DOHH2 (cell line): ENCODE measurements at regions not wholly inside any gene's neighbourhood (a gene's known extent, or its start where the extent isn't known, plus 50 kb on each side); places are given as distances from the start of the nearest gene placed in this dataset.

ENCODE experiments used
- H3F3A ChIP-seq: fragments of 200-600 bp; sonication (generic), shearing (Covaris generic); 2 replicates; pipeline ENCODE4 v1.6.0; 2016; ENCODE audit warnings: antibody characterized with exemption, mild to moderate bottlenecking; ENCODE audit not compliant: control insufficient read depth, insufficient read depth
- H3K27ac ChIP-seq: fragments of 200-600 bp; sonication (generic); 2 replicates; pipeline ENCODE4 v1.5.1; 2014; ENCODE audit warnings: low read depth, mild to moderate bottlenecking, low read length, moderate library complexity
- H3K27me3 ChIP-seq: fragments of 200-600 bp; sonication (generic); 2 replicates; pipeline ENCODE4 v1.6.1; 2014; ENCODE audit warnings: mild to moderate bottlenecking, low read length, mixed read lengths; ENCODE audit not compliant: control insufficient read depth
- H3K36me3 ChIP-seq: fragments of 200-600 bp; sonication (generic); 2 replicates; pipeline ENCODE4 v1.6.1; 2014; ENCODE audit warnings: mild to moderate bottlenecking, low read length, moderate library complexity, mixed read lengths; ENCODE audit not compliant: control insufficient read depth
- H3K4me1 ChIP-seq: fragments of 200-600 bp; sonication (generic); 2 replicates; pipeline ENCODE4 v1.6.1; 2014; ENCODE audit warnings: mild to moderate bottlenecking, low read length, mixed read lengths; ENCODE audit not compliant: control insufficient read depth
- H3K4me2 ChIP-seq: fragments of 200-600 bp; sonication (generic); 2 replicates; pipeline ENCODE4 v1.6.0; 2014; ENCODE audit warnings: mild to moderate bottlenecking, low read length, moderate library complexity
- H3K4me3 ChIP-seq: fragments of 200-600 bp; sonication (generic); 2 replicates; pipeline ENCODE4 v1.5.1; 2014; ENCODE audit warnings: mild to moderate bottlenecking, low read length, mixed read lengths
- H3K79me2 ChIP-seq: fragments of 200-600 bp; sonication (generic); 2 replicates; pipeline ENCODE4 v1.6.1; 2014; ENCODE audit warnings: mild to moderate bottlenecking, low read length, mixed read lengths; ENCODE audit not compliant: control insufficient read depth
- H3K9me2 ChIP-seq: fragments of 200-600 bp; sonication (generic); replicated peaks from 2 replicates; pipeline ENCODE4 v1.6.1; 2014; ENCODE audit warnings: mild to moderate bottlenecking, low read length, mixed read lengths; ENCODE audit not compliant: control insufficient read depth
- H3K9me3 ChIP-seq: fragments of 200-600 bp; sonication (generic); 2 replicates; pipeline ENCODE4 v1.6.1; 2014; ENCODE audit warnings: antibody characterized with exemption, low read length, mixed read lengths; ENCODE audit not compliant: control insufficient read depth, insufficient read depth
- H4K20me1 ChIP-seq: fragments of 200-600 bp; sonication (generic); 2 replicates; pipeline ENCODE4 v1.6.0; 2014; ENCODE audit warnings: low read depth, mild to moderate bottlenecking, antibody characterized with exemption, low read length, moderate library complexity; ENCODE audit not compliant: control insufficient read depth, insufficient read depth
- CTCF ChIP-seq: fragments of 200-600 bp; sonication (generic); IDR thresholded peaks from one replicate; pipeline ENCODE4 v1.5.1; 2014; ENCODE audit warnings: antibody characterized with exemption, mild to moderate bottlenecking, low read depth, low read length; ENCODE audit not compliant: poor library complexity, severe bottlenecking
- EZH2phosphoT487 ChIP-seq: fragments of 200-600 bp; sonication (generic); IDR thresholded peaks from 2 replicates; pipeline ENCODE4 v1.6.1; 2017; ENCODE audit warnings: borderline replicate concordance, mild to moderate bottlenecking, antibody characterized with exemption, low read length, moderate library complexity, mixed read lengths

DNA sequence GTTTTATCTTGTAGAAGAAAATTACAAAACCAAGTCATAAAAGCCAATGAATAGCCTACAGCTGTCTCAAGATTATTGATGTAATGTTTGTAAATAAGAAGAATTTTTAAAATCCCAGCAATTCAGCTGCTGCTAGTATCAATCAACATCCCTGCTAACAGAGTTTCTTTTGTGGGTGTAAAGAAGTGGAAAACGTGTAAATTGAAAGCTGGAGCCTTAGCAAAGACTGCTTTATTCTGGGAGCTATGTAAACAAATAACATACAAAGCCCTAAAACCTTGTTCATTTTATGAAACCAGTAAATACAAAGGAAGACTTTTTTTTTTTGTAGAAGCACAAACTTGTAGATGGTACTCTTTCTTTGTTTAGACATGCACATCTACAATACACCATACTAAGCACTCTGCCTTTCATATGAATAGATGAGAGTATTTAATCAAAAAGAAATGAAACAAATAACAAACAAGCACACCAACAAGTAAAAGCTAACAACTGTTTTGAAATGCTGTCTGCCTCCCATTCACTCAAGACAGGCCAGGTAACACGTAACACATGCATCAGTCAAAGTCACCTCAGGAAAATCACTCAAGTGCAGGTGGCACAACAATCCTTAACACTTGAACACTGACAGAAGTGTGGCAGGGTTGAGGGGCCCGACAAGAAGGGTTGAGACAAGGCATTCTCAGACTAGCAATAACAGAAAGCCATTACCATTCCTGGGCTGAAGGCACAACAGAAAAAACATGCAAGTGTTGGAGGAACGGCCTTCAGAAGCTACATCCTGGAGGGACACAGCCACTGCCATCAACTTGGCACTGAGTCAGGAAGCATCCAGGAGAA is 1364.0 kb upstream of the SEL1L start:
- no peak overlapping the region for H3K27ac ChIP-seq
- no peaks in the 10 kb centered on the region for H3K27me3 ChIP-seq
- H3K4me1 ChIP-seq = no peaks in the 10 kb centered on the region
- H3K79me2 ChIP-seq = no peaks in the 10 kb centered on the region
- TF ChIP-seq CTCF (no peak), EZH2phosphoT487 (no peak)
- H3K4me3 ChIP-seq = no peak overlapping the region
- no peak overlapping the region for H3K4me2 ChIP-seq
- H3F3A ChIP-seq = no peaks in the 10 kb centered on the region
- no peaks in the 10 kb centered on the region for H3K9me2 ChIP-seq
- H3K9me3 ChIP-seq = no peaks in the 10 kb centered on the region
- no peaks in the 10 kb centered on the region for H3K36me3 ChIP-seq
- H4K20me1 ChIP-seq = no peaks in the 10 kb centered on the region

DNA sequence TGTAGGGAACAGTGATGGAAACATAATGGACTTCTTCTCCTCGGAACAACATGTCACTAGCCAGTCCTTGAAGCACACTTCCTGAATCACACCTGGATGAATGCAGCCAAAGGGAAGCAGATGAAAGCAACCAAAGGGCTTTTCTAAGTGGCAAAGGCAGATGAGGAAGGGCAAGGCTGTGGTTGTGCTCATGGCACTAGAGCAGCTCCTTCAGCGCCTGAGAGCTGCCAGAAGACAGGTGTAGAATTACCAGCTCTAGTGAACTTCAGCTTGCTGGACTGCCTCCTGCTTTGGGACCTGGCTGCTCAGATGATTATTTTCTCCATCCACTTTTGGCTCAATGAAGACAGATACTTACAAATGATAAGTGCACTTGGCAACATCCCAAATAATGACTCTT is 1372.1 kb upstream of the SEL1L start:
- Histone ChIP-seq H3K4me3 (no peak overlapping the region), H3K4me2 (no peak overlapping the region), H3K4me1 (no peaks in the 10 kb centered on the region), H3K27ac (no peak overlapping the region), H3K9me3 (no peaks in the 10 kb centered on the region), H3K36me3 (no peaks in the 10 kb centered on the region), H3K27me3 (no peaks in the 10 kb centered on the region), H3K79me2 (no peaks in the 10 kb centered on the region), H3F3A (no peaks in the 10 kb centered on the region), H4K20me1 (no peaks in the 10 kb centered on the region), H3K9me2 (no peaks in the 10 kb centered on the region)
- TF ChIP-seq CTCF = no peak
- no peak for TF ChIP-seq EZH2phosphoT487

DNA sequence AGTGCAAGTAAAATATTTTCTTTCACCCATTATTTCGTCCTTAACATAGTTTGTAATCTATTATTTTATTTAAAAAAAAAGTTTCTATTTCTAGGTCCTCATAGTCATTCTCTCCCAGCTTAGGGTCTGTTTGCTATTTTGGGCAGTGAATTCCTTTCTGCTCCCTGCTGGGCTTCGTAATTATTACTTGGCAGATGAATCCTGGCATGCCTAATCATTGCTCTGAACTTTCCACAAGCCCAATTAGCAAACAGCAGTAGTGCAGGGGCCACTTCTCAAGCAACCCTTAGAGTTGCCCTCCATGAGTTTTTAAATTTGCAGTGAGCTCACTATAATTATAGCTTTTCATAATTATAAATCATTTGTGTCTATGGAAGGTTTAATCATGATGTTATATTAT is 1378.3 kb upstream of the SEL1L start:
- Histone ChIP-seq H3K79me2 (no peaks in the 10 kb centered on the region), H3K4me1 (no peaks in the 10 kb centered on the region), H4K20me1 (no peaks in the 10 kb centered on the region), H3K9me3 (no peaks in the 10 kb centered on the region), H3F3A (no peaks in the 10 kb centered on the region), H3K27me3 (no peaks in the 10 kb centered on the region), H3K4me2 (no peak overlapping the region), H3K9me2 (no peaks in the 10 kb centered on the region), H3K4me3 (no peak overlapping the region), H3K27ac (no peak overlapping the region), H3K36me3 (no peaks in the 10 kb centered on the region)
- TF ChIP-seq EZH2phosphoT487 = no peak
- TF ChIP-seq CTCF = no peak

- H3K4me2 ChIP-seq = no peak overlapping the region
- no peaks in the 10 kb centered on the region for H3K79me2 ChIP-seq
- TF ChIP-seq CTCF = no peak
- H3K9me2 ChIP-seq = no peaks in the 10 kb centered on the region
- H3F3A ChIP-seq = no peaks in the 10 kb centered on the region
- H3K4me1 ChIP-seq = no peaks in the 10 kb centered on the region
- no peaks in the 10 kb centered on the region for H3K36me3 ChIP-seq
- no peak overlapping the region for H3K4me3 ChIP-seq
- H3K9me3 ChIP-seq = no peaks in the 10 kb centered on the region
- no peaks in the 10 kb centered on the region for H4K20me1 ChIP-seq
- H3K27me3 ChIP-seq = no peaks in the 10 kb centered on the region
- H3K27ac ChIP-seq = no peak overlapping the region
Observed at GRCh38 chr14:82913396-82913795, 1379.7 kb upstream of the SEL1L start.
